OCI-M2 (cell line): ENCODE measurements at regions not wholly inside any gene's neighbourhood (a gene's known extent, or its start where the extent isn't known, plus 50 kb on each side); places are given as distances from the start of the nearest gene placed in this dataset.

Experiments
- DNase-seq: peaks from one replicate; lab custom pipeline; 2025; ENCODE audit not compliant: unreplicated experiment; lab: John Stamatoyannopoulos, UW

GRCh38 chr2:198715302-198715835, 742.4 kb downstream of the SATB2 start:
- no peak for DNase-seq

- DNase-seq: no peak
Observed at GRCh38 chr2:198712485-198712884, 745.3 kb downstream of the SATB2 start.

- no peak for DNase-seq
Observed at GRCh38 chr2:198711484-198711883, 746.3 kb downstream of the SATB2 start.

- no peak for DNase-seq
Observed at GRCh38 chr2:198710562-198710961, 747.2 kb downstream of the SATB2 start.

- DNase-seq: no peak
Observed at GRCh38 chr2:198706476-198707082, 751.2 kb downstream of the SATB2 start.

GRCh38 chr2:198703281-198703680, 754.5 kb downstream of the SATB2 start:
- no peak for DNase-seq

GRCh38 chr2:198702796-198703195, 754.9 kb downstream of the SATB2 start:
- no peak for DNase-seq

- DNase-seq: no peak
Observed at GRCh38 chr2:198701481-198701880, 756.3 kb downstream of the SATB2 start.

- no peak for DNase-seq
Observed at GRCh38 chr2:198700319-198700718, 757.4 kb downstream of the SATB2 start.

- no peak for DNase-seq
Observed at GRCh38 chr2:198698230-198698629, 759.5 kb downstream of the SATB2 start.

- DNase-seq: no peak
Observed at GRCh38 chr2:198697794-198698193, 759.9 kb downstream of the SATB2 start.

- no peak for DNase-seq
Observed at GRCh38 chr2:198697218-198697617, 760.5 kb downstream of the SATB2 start.

GRCh38 chr2:198695879-198696278, 761.9 kb downstream of the SATB2 start:
- DNase-seq: no peak

GRCh38 chr2:198692907-198693510, 764.7 kb downstream of the SATB2 start:
- no peak for DNase-seq

GRCh38 chr2:198691236-198691635, 766.5 kb downstream of the SATB2 start:
- no peak for DNase-seq

- DNase-seq: no peak
Observed at GRCh38 chr2:198664321-198664720, 793.4 kb downstream of the SATB2 start.

- no peak for DNase-seq
Observed at GRCh38 chr2:198662905-198663304, 794.8 kb downstream of the SATB2 start.

GRCh38 chr2:198660501-198660900, 797.2 kb downstream of the SATB2 start:
- no peak for DNase-seq

GRCh38 chr2:198659096-198659870, 798.5 kb downstream of the SATB2 start:
- DNase-seq: no peak

- no peak for DNase-seq
Observed at GRCh38 chr2:198657512-198658121, 800.1 kb downstream of the SATB2 start.

GRCh38 chr2:198656869-198657268, 800.9 kb downstream of the SATB2 start:
- no peak for DNase-seq

GRCh38 chr2:198654646-198655045, 803.1 kb downstream of the SATB2 start:
- DNase-seq: no peak
